ENCODE measurements at regions not wholly inside any gene's neighbourhood (a gene's known extent, or its start where the extent isn't known, plus 50 kb on each side); places are given as distances from the start of the nearest gene placed in this dataset.

- Mint-ChIP-seq H3K27me3 (no peaks in the 10 kb centered on the region), H3K4me1 (no peaks in the 10 kb centered on the region), H3K36me3 (no peaks in the 10 kb centered on the region), H3K9me3 (no peaks in the 10 kb centered on the region), H3K27ac (no peak overlapping the region), H3K4me3 (no peak overlapping the region)
These were observed 1080.8 kb downstream of the TUSC7 start for GRCh38 chr3:117790235-117790987.

GRCh38 chr3:117793622-117794265, 1084.2 kb downstream of the TUSC7 start:
- Mint-ChIP-seq H3K36me3 (no peaks in the 10 kb centered on the region), H3K4me1 (no peaks in the 10 kb centered on the region), H3K9me3 (no peaks in the 10 kb centered on the region), H3K27ac (no peak overlapping the region), H3K4me3 (no peak overlapping the region), H3K27me3 (no peaks in the 10 kb centered on the region)

- Mint-ChIP-seq H3K9me3 (no peaks in the 10 kb centered on the region), H3K27ac (no peak overlapping the region), H3K27me3 (no peaks in the 10 kb centered on the region), H3K36me3 (no peaks in the 10 kb centered on the region), H3K4me3 (no peak overlapping the region), H3K4me1 (no peaks in the 10 kb centered on the region)
These were observed 1088.6 kb downstream of the TUSC7 start for GRCh38 chr3:117798221-117798620.

- Mint-ChIP-seq H3K27ac (no peak overlapping the region), H3K4me3 (no peak overlapping the region)
These were observed 1089.3 kb downstream of the TUSC7 start for GRCh38 chr3:117798687-117799386.

GRCh38 chr3:117799387-117799735, 1089.8 kb downstream of the TUSC7 start:
- Mint-ChIP-seq H3K27ac (no peak overlapping the region), H3K4me3 (no peak overlapping the region), H3K4me1 (no peaks in the 10 kb centered on the region), H3K36me3 (no peaks in the 10 kb centered on the region), H3K27me3 (no peaks in the 10 kb centered on the region), H3K9me3 (no peaks in the 10 kb centered on the region)

More at GRCh38 chr3:117798687-117799386, 1089.3 kb downstream of the TUSC7 start:
- H3K27me3 Mint-ChIP-seq: no peaks in the 10 kb centered on the region
- no peaks in the 10 kb centered on the region for H3K9me3 Mint-ChIP-seq
- no peaks in the 10 kb centered on the region for H3K36me3 Mint-ChIP-seq
- no peaks in the 10 kb centered on the region for H3K4me1 Mint-ChIP-seq

GRCh38 chr3:117801912-117802239, 1092.3 kb downstream of the TUSC7 start:
- H3K36me3 Mint-ChIP-seq: no peaks in the 10 kb centered on the region
- peaks cover 3% of the 10 kb centered on the region for H3K9me3 Mint-ChIP-seq
- no peak overlapping the region for H3K4me3 Mint-ChIP-seq
- no peak overlapping the region for H3K27ac Mint-ChIP-seq
- no peaks in the 10 kb centered on the region for H3K27me3 Mint-ChIP-seq
- H3K4me1 Mint-ChIP-seq: no peaks in the 10 kb centered on the region

- H3K4me1 Mint-ChIP-seq: no peaks in the 10 kb centered on the region
- H3K36me3 Mint-ChIP-seq: no peaks in the 10 kb centered on the region
- no peaks in the 10 kb centered on the region for H3K27me3 Mint-ChIP-seq
- peaks cover 3% of the 10 kb centered on the region for H3K9me3 Mint-ChIP-seq
- H3K4me3 Mint-ChIP-seq: no peak overlapping the region
- no peak overlapping the region for H3K27ac Mint-ChIP-seq
These were observed 1099.9 kb downstream of the TUSC7 start for GRCh38 chr3:117809186-117810081.

- Mint-ChIP-seq H3K27ac (no peak overlapping the region), H3K27me3 (no peaks in the 10 kb centered on the region), H3K9me3 (no peaks in the 10 kb centered on the region)
These were observed 1102.2 kb downstream of the TUSC7 start for GRCh38 chr3:117811786-117812185.

GRCh38 chr3:117814975-117815374, 1105.4 kb downstream of the TUSC7 start:
- Mint-ChIP-seq H3K4me1 (no peaks in the 10 kb centered on the region), H3K27me3 (no peaks in the 10 kb centered on the region), H3K4me3 (no peak overlapping the region), H3K36me3 (no peaks in the 10 kb centered on the region), H3K9me3 (no peaks in the 10 kb centered on the region), H3K27ac (no peak overlapping the region)

More at GRCh38 chr3:117811786-117812185, 1102.2 kb downstream of the TUSC7 start:
- Mint-ChIP-seq H3K4me1 (no peaks in the 10 kb centered on the region), H3K4me3 (no peak overlapping the region), H3K36me3 (no peaks in the 10 kb centered on the region)

GRCh38 chr3:117817103-117817502, 1107.5 kb downstream of the TUSC7 start:
- no peaks in the 10 kb centered on the region for H3K27me3 Mint-ChIP-seq
- H3K36me3 Mint-ChIP-seq: no peaks in the 10 kb centered on the region
- H3K27ac Mint-ChIP-seq: no peak overlapping the region
- H3K4me1 Mint-ChIP-seq: no peaks in the 10 kb centered on the region
- no peaks in the 10 kb centered on the region for H3K9me3 Mint-ChIP-seq
- no peak overlapping the region for H3K4me3 Mint-ChIP-seq

GRCh38 chr3:117818592-117818991, 1109.0 kb downstream of the TUSC7 start:
- no peaks in the 10 kb centered on the region for H3K36me3 Mint-ChIP-seq
- H3K4me1 Mint-ChIP-seq: no peaks in the 10 kb centered on the region
- H3K4me3 Mint-ChIP-seq: no peak overlapping the region
- H3K27me3 Mint-ChIP-seq: no peaks in the 10 kb centered on the region
- no peak overlapping the region for H3K27ac Mint-ChIP-seq
- no peaks in the 10 kb centered on the region for H3K9me3 Mint-ChIP-seq

GRCh38 chr3:117820658-117821299, 1111.2 kb downstream of the TUSC7 start:
- no peaks in the 10 kb centered on the region for H3K27me3 Mint-ChIP-seq
- H3K4me1 Mint-ChIP-seq: no peaks in the 10 kb centered on the region
- no peak overlapping the region for H3K4me3 Mint-ChIP-seq
- H3K27ac Mint-ChIP-seq: no peak overlapping the region
- peaks cover 4% of the 10 kb centered on the region for H3K9me3 Mint-ChIP-seq
- no peaks in the 10 kb centered on the region for H3K36me3 Mint-ChIP-seq

GRCh38 chr3:117822416-117822815, 1112.8 kb downstream of the TUSC7 start:
- H3K36me3 Mint-ChIP-seq: no peaks in the 10 kb centered on the region
- no peaks in the 10 kb centered on the region for H3K27me3 Mint-ChIP-seq
- H3K27ac Mint-ChIP-seq: no peak overlapping the region
- peaks cover 4% of the 10 kb centered on the region for H3K9me3 Mint-ChIP-seq
- H3K4me3 Mint-ChIP-seq: no peak overlapping the region
- H3K4me1 Mint-ChIP-seq: no peaks in the 10 kb centered on the region

GRCh38 chr3:117836296-117836695, 1126.7 kb downstream of the TUSC7 start:
- H3K27me3 Mint-ChIP-seq: no peaks in the 10 kb centered on the region

GRCh38 chr3:117837391-117837790, 1127.8 kb downstream of the TUSC7 start:
- H3K4me3 Mint-ChIP-seq: no peak overlapping the region
- H3K36me3 Mint-ChIP-seq: no peaks in the 10 kb centered on the region
- H3K4me1 Mint-ChIP-seq: no peaks in the 10 kb centered on the region
- no peak overlapping the region for H3K27ac Mint-ChIP-seq
- no peaks in the 10 kb centered on the region for H3K27me3 Mint-ChIP-seq
- H3K9me3 Mint-ChIP-seq: peaks cover 16% of the 10 kb centered on the region

More at GRCh38 chr3:117836296-117836695, 1126.7 kb downstream of the TUSC7 start:
- H3K4me3 Mint-ChIP-seq: no peak overlapping the region
- peaks cover 16% of the 10 kb centered on the region for H3K9me3 Mint-ChIP-seq
- H3K36me3 Mint-ChIP-seq: no peaks in the 10 kb centered on the region
- no peaks in the 10 kb centered on the region for H3K4me1 Mint-ChIP-seq
- H3K27ac Mint-ChIP-seq: no peak overlapping the region
